GM18519 (cell line): ENCODE measurements at regions not wholly inside any gene's neighbourhood (a gene's known extent, or its start where the extent isn't known, plus 50 kb on each side); places are given as distances from the start of the nearest gene placed in this dataset.

Experiments
- ATAC-seq: cut with Tn5 transposase; IDR thresholded peaks from one replicate; pipeline ENCODE4 v1.9.1; 2021; ENCODE audit warnings: mild to moderate bottlenecking, moderate library complexity; ENCODE audit not compliant: unreplicated experiment, low FRiP score

- no peak for ATAC-seq
These were observed 64.3 kb upstream of the BMPER start for GRCh38 chr7:33841031-33841430.

- ATAC-seq, result no peak
These were observed 63.6 kb upstream of the BMPER start for GRCh38 chr7:33841705-33842129.

- ATAC-seq, result no peak
These were observed 63.2 kb upstream of the BMPER start for GRCh38 chr7:33842150-33842549.

GRCh38 chr7:33845991-33846509, 59.3 kb upstream of the BMPER start:
- no peak for ATAC-seq

GRCh38 chr7:33849004-33849403, 56.3 kb upstream of the BMPER start:
- no peak for ATAC-seq

- ATAC-seq, result no peak
These were observed 55.3 kb upstream of the BMPER start for GRCh38 chr7:33849971-33850559.

GRCh38 chr7:33850768-33851167, 54.6 kb upstream of the BMPER start:
- ATAC-seq, result no peak

- no peak for ATAC-seq
These were observed 52.5 kb upstream of the BMPER start for GRCh38 chr7:33852838-33853237.

- no peak for ATAC-seq
These were observed 51.8 kb upstream of the BMPER start for GRCh38 chr7:33853361-33854062.

- ATAC-seq, result no peak
These were observed 51.2 kb upstream of the BMPER start for GRCh38 chr7:33854178-33854577.

- ATAC-seq, result no peak
These were observed 50.5 kb upstream of the BMPER start for GRCh38 chr7:33854801-33855350.
